NB4 (cell line): ENCODE measurements at regions not wholly inside any gene's neighbourhood (a gene's known extent, or its start where the extent isn't known, plus 50 kb on each side); places are given as distances from the start of the nearest gene placed in this dataset.

Source experiments
- DNase-seq: peaks from one replicate; pipeline ENCODE4 v3.0.0; 2010; ENCODE audit warnings: low read depth
- H3K4me3 ChIP-seq: one replicate; pipeline ENCODE4 v1.5.1; 2011; ENCODE audit warnings: mild to moderate bottlenecking, low read depth, low read length, moderate library complexity
- CTCF ChIP-seq: IDR thresholded peaks from one replicate; pipeline ENCODE4 v1.5.1; 2012; ENCODE audit warnings: low read depth, low read length
- MYC ChIP-seq: IDR thresholded peaks from 2 replicates; pipeline ENCODE4 v1.6.1; 2011; ENCODE audit warnings: low read depth, low read length
- POLR2A ChIP-seq: IDR thresholded peaks from 2 replicates; pipeline ENCODE4 v1.6.1; 2011; ENCODE audit warnings: mild to moderate bottlenecking; ENCODE audit not compliant: insufficient read length; ENCODE audit errors: extremely low read depth
- TF ChIP-seq, protein P1 (sequence below): IDR thresholded peaks from 2 replicates; pipeline ENCODE4 v1.6.1; 2011; ENCODE audit warnings: low read depth, low read length

- TF ChIP-seq, protein P1, sequence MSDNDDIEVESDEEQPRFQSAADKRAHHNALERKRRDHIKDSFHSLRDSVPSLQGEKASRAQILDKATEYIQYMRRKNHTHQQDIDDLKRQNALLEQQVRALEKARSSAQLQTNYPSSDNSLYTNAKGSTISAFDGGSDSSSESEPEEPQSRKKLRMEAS, result no peak
- TF ChIP-seq MYC, result no peak
- no peak for TF ChIP-seq CTCF
- TF ChIP-seq POLR2A, result no peak
- DNase-seq, result no peak
- H3K4me3 ChIP-seq, result no peak overlapping the region
Measured at GRCh38 chr10:56266120-56266519, 94.9 kb downstream of the ZWINT start.

GRCh38 chr10:56258991-56259390 is 102.1 kb downstream of the ZWINT start:
- no peak overlapping the region for H3K4me3 ChIP-seq
- no peak for DNase-seq
- TF ChIP-seq MYC (no peak), CTCF (no peak), POLR2A (no peak)
- TF ChIP-seq, protein P1, result no peak

DNA sequence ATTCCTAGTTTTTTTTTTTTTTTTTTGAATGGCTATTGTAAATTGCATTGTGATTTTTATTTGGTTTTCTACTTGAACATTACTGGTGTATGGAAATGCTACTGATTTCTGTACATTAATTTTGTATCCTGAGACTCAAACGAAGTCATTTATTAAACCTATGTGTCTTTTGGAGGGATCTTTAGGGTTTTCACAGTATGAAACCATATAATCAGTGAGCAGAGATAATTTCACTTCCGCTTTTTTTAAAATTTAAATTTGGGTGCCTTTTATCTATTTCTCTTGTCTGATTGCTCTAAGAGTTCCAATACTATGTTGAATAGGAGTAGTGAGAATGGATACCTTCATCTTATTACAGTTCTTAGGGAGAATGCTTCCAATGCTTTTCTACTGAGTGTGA is 102.7 kb downstream of the ZWINT start:
- H3K4me3 ChIP-seq, result no peak overlapping the region
- no peak for DNase-seq
- TF ChIP-seq MYC (no peak), POLR2A (no peak), CTCF (no peak)
- TF ChIP-seq, protein P1, result no peak

GRCh38 chr10:56255298-56255697 is 105.8 kb downstream of the ZWINT start:
- TF ChIP-seq, protein P1, result no peak
- no peak for TF ChIP-seq CTCF
- no peak for TF ChIP-seq POLR2A
- TF ChIP-seq MYC, result no peak
- DNase-seq, result no peak

DNA sequence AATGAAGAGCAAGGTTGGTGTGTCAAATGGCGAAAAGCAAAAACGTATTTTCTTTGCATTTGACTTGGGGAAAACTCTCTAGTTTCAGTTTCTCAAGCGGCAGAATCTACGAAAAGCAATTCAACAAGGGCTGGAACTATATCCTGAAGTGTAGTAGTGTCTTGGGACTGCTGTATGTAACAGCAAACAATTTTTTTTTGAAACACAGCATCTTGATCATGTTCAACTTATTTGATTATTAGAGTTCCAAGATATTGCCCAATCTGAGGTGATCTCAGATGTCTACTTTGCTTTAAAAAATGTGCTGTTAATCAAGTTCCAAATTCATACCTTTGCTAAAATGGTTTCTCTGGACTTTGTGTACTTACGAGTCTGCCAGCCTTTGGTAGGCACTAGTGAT is 120.6 kb downstream of the ZWINT start:
- TF ChIP-seq, protein P1, result no peak
- no peak for TF ChIP-seq MYC
- TF ChIP-seq CTCF, result no peak
- TF ChIP-seq POLR2A, result no peak
- DNase-seq, result no peak

More at GRCh38 chr10:56255298-56255697, 105.8 kb downstream of the ZWINT start:
- no peak overlapping the region for H3K4me3 ChIP-seq

DNA sequence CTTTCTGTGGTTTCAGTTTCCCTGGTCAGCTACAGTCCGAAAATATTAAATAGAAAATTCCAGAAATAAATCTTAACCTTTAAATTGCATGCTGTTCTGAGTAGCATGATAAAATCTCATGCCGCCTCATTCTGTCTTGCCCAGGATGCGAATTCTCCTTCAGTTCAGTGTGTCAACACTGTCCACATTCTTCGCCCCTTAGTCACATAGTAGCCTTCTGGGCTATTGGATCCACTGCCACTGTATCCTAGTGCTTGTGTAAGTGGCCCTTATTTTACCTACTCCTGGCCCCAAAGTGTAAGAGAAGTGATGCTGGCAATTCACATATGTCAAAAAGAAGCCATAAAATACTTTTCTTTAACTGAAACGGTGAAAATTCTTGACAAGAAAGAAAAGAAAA is 129.6 kb downstream of the ZWINT start:
- TF ChIP-seq, protein P1, result no peak
- TF ChIP-seq POLR2A (no peak), MYC (no peak), CTCF (no peak)
- H3K4me3 ChIP-seq, result no peak overlapping the region
- no peak for DNase-seq

More for the DNA sequence above, 120.6 kb downstream of the ZWINT start:
- no peak overlapping the region for H3K4me3 ChIP-seq
